ENCODE measurements at regions not wholly inside any gene's neighbourhood (a gene's known extent, or its start where the extent isn't known, plus 50 kb on each side); places are given as distances from the start of the nearest gene placed in this dataset.
"Not testable (repeated sequence)": the region's sequence is repeated elsewhere in the genome, so short reads cannot be mapped to it uniquely, and the experiment has no call there.

- Histone ChIP-seq H3K9ac (no peak overlapping the region), H3F3A (ENCODE audit: low read depth) (no peaks in the 10 kb centered on the region), H4K20me1 (ENCODE audit: low read depth) (no peaks in the 10 kb centered on the region), H3K4me1 (no peaks in the 10 kb centered on the region), H3K4me2 (no peak overlapping the region), H3K36me3 (no peaks in the 10 kb centered on the region), H3K4me3 (no peak overlapping the region), H3K27ac (no peak overlapping the region), H2AFZ (replicated peaks) (no peak overlapping the region), H3K9me3 (ENCODE audit: low read depth) (no peaks in the 10 kb centered on the region), H3K79me2 (ENCODE audit: low read depth) (no peaks in the 10 kb centered on the region), H3K27me3 (no peaks in the 10 kb centered on the region)
- H3K4me3 Mint-ChIP-seq = no peak overlapping the region
- H3K4me1 Mint-ChIP-seq = no peaks in the 10 kb centered on the region
- no peaks in the 10 kb centered on the region for H3K36me3 Mint-ChIP-seq
- H3K27ac Mint-ChIP-seq = no peak overlapping the region
- no peaks in the 10 kb centered on the region for H3K27me3 Mint-ChIP-seq (ENCODE audit: insufficient read depth, low read depth)
- TF ChIP-seq EZH2 (IDR thresholded peaks at IDR 0.05) (no peak), CTCF (IDR thresholded peaks at IDR 0.05) (no peak), EZH2phosphoT487 (IDR thresholded peaks at IDR 0.05) (no peak)
- no peaks in the 10 kb centered on the region for H3K9me3 Mint-ChIP-seq
- DNase-seq (ENCODE audit: low spot score) = no peak
These were observed 129.2 kb downstream of the TBX18 start for GRCh38 chr6:84635081-84635761.

- Histone ChIP-seq H2AFZ (replicated peaks) (no peak overlapping the region), H3K4me2 (no peak overlapping the region), H3F3A (ENCODE audit: low read depth) (no peaks in the 10 kb centered on the region), H3K9me3 (ENCODE audit: low read depth) (no peaks in the 10 kb centered on the region), H3K4me1 (no peaks in the 10 kb centered on the region), H4K20me1 (ENCODE audit: low read depth) (no peaks in the 10 kb centered on the region), H3K27me3 (no peaks in the 10 kb centered on the region), H3K4me3 (no peak overlapping the region), H3K27ac (no peak overlapping the region), H3K36me3 (no peaks in the 10 kb centered on the region), H3K9ac (no peak overlapping the region), H3K79me2 (ENCODE audit: low read depth) (no peaks in the 10 kb centered on the region)
- no peaks in the 10 kb centered on the region for H3K27me3 Mint-ChIP-seq (ENCODE audit: insufficient read depth, low read depth)
- no peaks in the 10 kb centered on the region for H3K36me3 Mint-ChIP-seq
- no peaks in the 10 kb centered on the region for H3K4me1 Mint-ChIP-seq
- no peaks in the 10 kb centered on the region for H3K9me3 Mint-ChIP-seq
- no peak overlapping the region for H3K4me3 Mint-ChIP-seq
- no peak for DNase-seq (ENCODE audit: low spot score)
- no peak overlapping the region for H3K27ac Mint-ChIP-seq
- TF ChIP-seq CTCF (IDR thresholded peaks at IDR 0.05) (no peak), EZH2phosphoT487 (IDR thresholded peaks at IDR 0.05) (no peak)
These were observed 130.6 kb downstream of the TBX18 start for GRCh38 chr6:84633771-84634170.

GRCh38 chr6:84626527-84626926, 137.9 kb downstream of the TBX18 start:
- H3K27ac Mint-ChIP-seq; H3K27me3 Mint-ChIP-seq (ENCODE audit: insufficient read depth, low read depth); H3K4me2 ChIP-seq; H3K27ac ChIP-seq; H3F3A ChIP-seq (ENCODE audit: low read depth); H3K9ac ChIP-seq; H3K9me3 Mint-ChIP-seq; H4K20me1 ChIP-seq (ENCODE audit: low read depth); H3K36me3 ChIP-seq; H2AFZ ChIP-seq (replicated peaks); H3K9me3 ChIP-seq (ENCODE audit: low read depth); H3K4me1 Mint-ChIP-seq; H3K36me3 Mint-ChIP-seq; H3K4me3 Mint-ChIP-seq; H3K27me3 ChIP-seq; H3K4me1 ChIP-seq; H3K79me2 ChIP-seq (ENCODE audit: low read depth); H3K4me3 ChIP-seq: not testable (repeated sequence)
- peak; percentile 15 for DNase-seq (ENCODE audit: low spot score)

- no peak overlapping the region for H3K4me2 ChIP-seq
- peaks cover 2% of the 10 kb centered on the region for H3K9me3 Mint-ChIP-seq
- no peak overlapping the region for H3K4me3 Mint-ChIP-seq
These were observed 138.9 kb downstream of the TBX18 start for GRCh38 chr6:84625506-84625905.

More at GRCh38 chr6:84625506-84625905, 138.9 kb downstream of the TBX18 start:
- H3K36me3 ChIP-seq = no peaks in the 10 kb centered on the region
- H3K79me2 ChIP-seq (ENCODE audit: low read depth) = no peaks in the 10 kb centered on the region
- H2AFZ ChIP-seq (replicated peaks) = no peak overlapping the region
- H3K4me3 ChIP-seq = no peak overlapping the region
- no peak overlapping the region for H3K27ac Mint-ChIP-seq
- H3K36me3 Mint-ChIP-seq = no peaks in the 10 kb centered on the region
- H3F3A ChIP-seq (ENCODE audit: low read depth) = no peaks in the 10 kb centered on the region
- no peak overlapping the region for H3K27ac ChIP-seq
- no peaks in the 10 kb centered on the region for H3K4me1 ChIP-seq
- TF ChIP-seq EZH2phosphoT487 (IDR thresholded peaks at IDR 0.05) = no peak
- no peak for TF ChIP-seq CTCF (IDR thresholded peaks at IDR 0.05)
- no peak for TF ChIP-seq EZH2 (IDR thresholded peaks at IDR 0.05)
- no peaks in the 10 kb centered on the region for H3K27me3 ChIP-seq
- H3K9me3 ChIP-seq (ENCODE audit: low read depth) = no peaks in the 10 kb centered on the region
- no peak overlapping the region for H3K9ac ChIP-seq
- H3K27me3 Mint-ChIP-seq (ENCODE audit: insufficient read depth, low read depth) = no peaks in the 10 kb centered on the region
- H4K20me1 ChIP-seq (ENCODE audit: low read depth) = no peaks in the 10 kb centered on the region
- H3K4me1 Mint-ChIP-seq = no peaks in the 10 kb centered on the region
- DNase-seq (ENCODE audit: low spot score) = no peak

Data from neural progenitor cell (in vitro differentiated cells).